Right lobe of liver (tissue), 4 donors: ENCODE measurements at regions not wholly inside any gene's neighbourhood (a gene's known extent, or its start where the extent isn't known, plus 50 kb on each side); places are given as distances from the start of the nearest gene placed in this dataset.

Experiments
- CTCF ChIP-seq, 4 donors: fragments of 200-600 bp in 3 of 4; fragments of 450-650 bp in 1 of 4; IDR thresholded peaks; one replicate each; pipeline versions ENCODE4 v1.5.1 to v1.8.0; 2016 to 2022; ENCODE audit warnings: antibody characterized with exemption in 4 of 4, mild to moderate bottlenecking in 2 of 4
- POLR2A ChIP-seq: fragments of 450-650 bp; IDR thresholded peaks from one replicate; pipeline ENCODE4 v1.6.1; 2017; ENCODE audit warnings: antibody characterized with exemption, mild to moderate bottlenecking
- donor health status: DM: no; HTN: no; CAD: no.
- donor health status: DM: no; HTN: no; CAD: no.
- donor health status: DM: no; HTN: yes; CAD: no.

DNA sequence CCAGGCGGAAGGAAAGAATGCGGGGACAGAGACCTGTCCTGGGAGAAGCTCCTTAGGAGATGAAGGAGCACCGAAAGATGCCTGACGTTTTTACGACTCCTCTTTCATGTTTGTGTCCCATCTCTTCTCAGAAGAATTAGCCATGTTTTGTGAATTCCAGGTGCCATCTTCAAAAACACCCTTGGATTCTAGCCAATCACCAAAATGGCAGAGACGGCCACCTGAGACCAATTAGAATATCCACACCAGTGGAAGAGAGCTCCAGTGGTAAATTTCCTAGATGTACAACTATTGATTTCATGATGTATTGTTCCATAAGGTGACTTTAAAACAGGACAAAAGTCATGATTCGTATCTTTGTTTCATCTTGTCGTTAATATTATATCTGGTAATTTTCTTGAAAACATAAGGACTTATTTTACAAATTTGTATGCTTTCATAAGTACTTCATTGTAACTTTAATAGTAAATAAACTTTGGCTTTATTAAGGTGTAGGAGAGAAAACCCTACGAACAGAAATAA, 62.3 kb upstream of the NUDT4 start:
- TF ChIP-seq POLR2A (no peak), CTCF (IDR thresholded peaks at IDR 0.05) (no peak)
